Endodermal cell (in vitro differentiated cells): ENCODE measurements at regions not wholly inside any gene's neighbourhood (a gene's known extent, or its start where the extent isn't known, plus 50 kb on each side); places are given as distances from the start of the nearest gene placed in this dataset.

Experiments used
- DNase-seq: peaks from one replicate; pipeline ENCODE4 v3.0.0-alpha.2; 2017
- H3K27ac ChIP-seq: 2 replicates; pipeline ENCODE4 v1.5.1; 2013; ENCODE audit warnings: mild to moderate bottlenecking, low read depth, low read length, moderate library complexity
- H3K27me3 ChIP-seq: 2 replicates; pipeline ENCODE4 v1.6.1; 2013; ENCODE audit warnings: mild to moderate bottlenecking, low read length, moderate library complexity; ENCODE audit not compliant: insufficient read depth, control insufficient read depth, poor library complexity, severe bottlenecking
- H3K36me3 ChIP-seq: 2 replicates; pipeline ENCODE4 v1.7.0; 2013; ENCODE audit warnings: mild to moderate bottlenecking, low read length, moderate library complexity; ENCODE audit not compliant: control insufficient read depth, insufficient read depth
- H3K4me1 ChIP-seq: one replicate; pipeline ENCODE4 v1.7.0; 2013; ENCODE audit warnings: low read length; ENCODE audit not compliant: control insufficient read depth, insufficient read depth
- H3K4me3 ChIP-seq: 2 replicates; pipeline ENCODE4 v1.5.1; 2013; ENCODE audit warnings: mild to moderate bottlenecking, low read length, moderate library complexity
- H3K9ac ChIP-seq: 2 replicates; pipeline ENCODE4 v1.6.1; 2013; ENCODE audit warnings: mild to moderate bottlenecking, low read length, moderate library complexity; ENCODE audit not compliant: poor library complexity, severe bottlenecking; ENCODE audit errors: extremely low read depth
- H3K9me3 ChIP-seq: 2 replicates; pipeline ENCODE4 v1.6.1; 2013; ENCODE audit warnings: mild to moderate bottlenecking, low read length, moderate library complexity; ENCODE audit not compliant: control insufficient read depth
- H3K27ac Mint-ChIP-seq: 2 replicates; pipeline ENCODE4 v1.8.0; 2020; ENCODE audit warnings: mixed read lengths
- H3K27me3 Mint-ChIP-seq: 2 replicates; pipeline ENCODE4 v1.8.0; 2021; ENCODE audit warnings: mild to moderate bottlenecking, mixed read lengths; ENCODE audit not compliant: insufficient read depth
- H3K36me3 Mint-ChIP-seq: 2 replicates; pipeline ENCODE4 v1.8.0; 2020; ENCODE audit warnings: low read depth, mixed read lengths
- H3K4me1 Mint-ChIP-seq: 2 replicates; pipeline ENCODE4 v1.8.0; 2020; ENCODE audit warnings: mixed read lengths
- H3K4me3 Mint-ChIP-seq: 2 replicates; pipeline ENCODE4 v1.8.0; 2020; ENCODE audit warnings: mild to moderate bottlenecking, moderate library complexity, mixed read lengths
- H3K9me3 Mint-ChIP-seq: 2 replicates; pipeline ENCODE4 v1.8.0; 2020; ENCODE audit warnings: mild to moderate bottlenecking, mixed read lengths
- CTCF ChIP-seq: fragments of 200-600 bp; sonication (generic); conservative IDR thresholded peaks from 2 replicates; pipeline ENCODE4 v1.5.0; 2021; ENCODE audit warnings: antibody characterized with exemption, mild to moderate bottlenecking
- WGBS, 2 experiments: methylation state at CpG; one replicate each; pipeline versions ENCODE4 v1.1.5 to v1.1.7; 2013; ENCODE audit warnings: missing lambda C conversion rate in 2 of 2, mixed read lengths in 1 of 2; ENCODE audit not compliant: insufficient coverage in 1 of 2, insufficient read length in 1 of 2; 5-methylcytosine and 5-hydroxymethylcytosine counted together

GRCh38 chr4:187612301-187612700, 383.3 kb upstream of the ZFP42 start:
- TF ChIP-seq CTCF, result no peak
- no peaks in the 10 kb centered on the region for H3K9me3 Mint-ChIP-seq
- H3K4me3 ChIP-seq, result no peak overlapping the region
- H3K9me3 ChIP-seq, result no peaks in the 10 kb centered on the region
- no peak overlapping the region for H3K27ac Mint-ChIP-seq
- H3K4me1 Mint-ChIP-seq, result peaks cover 1% of the 10 kb centered on the region
- no peak overlapping the region for H3K4me3 Mint-ChIP-seq
- no peak overlapping the region for H3K9ac ChIP-seq
- no peaks in the 10 kb centered on the region for H3K4me1 ChIP-seq
- H3K27me3 ChIP-seq, result no peaks in the 10 kb centered on the region
- WGBS, 2 experiments, result 91 to 92% methylated on average over 8 of the region's 8 CpGs
- no peaks in the 10 kb centered on the region for H3K36me3 Mint-ChIP-seq
- no peaks in the 10 kb centered on the region for H3K36me3 ChIP-seq
- H3K27me3 Mint-ChIP-seq, result no peaks in the 10 kb centered on the region
- no peak for DNase-seq
- H3K27ac ChIP-seq, result no peak overlapping the region

- H3K4me3 Mint-ChIP-seq, result no peak overlapping the region
- TF ChIP-seq CTCF, result no peak
- no peaks in the 10 kb centered on the region for H3K4me1 Mint-ChIP-seq
- no peaks in the 10 kb centered on the region for H3K27me3 Mint-ChIP-seq
- no peaks in the 10 kb centered on the region for H3K4me1 ChIP-seq
- 96 to 97% methylated on average over 16 to 45 of the region's 46 CpGs for WGBS, 2 experiments
- H3K9me3 Mint-ChIP-seq, result no peaks in the 10 kb centered on the region
- no peak for DNase-seq
- no peaks in the 10 kb centered on the region for H3K36me3 Mint-ChIP-seq
- no peak overlapping the region for H3K27ac Mint-ChIP-seq
- H3K36me3 ChIP-seq, result no peaks in the 10 kb centered on the region
- H3K9me3 ChIP-seq, result no peaks in the 10 kb centered on the region
- H3K27me3 ChIP-seq, result no peaks in the 10 kb centered on the region
- no peak overlapping the region for H3K4me3 ChIP-seq
- H3K27ac ChIP-seq, result no peak overlapping the region
- no peak overlapping the region for H3K9ac ChIP-seq
These were observed 382.3 kb upstream of the ZFP42 start for GRCh38 chr4:187613089-187613839.

- H3K27me3 Mint-ChIP-seq, result no peaks in the 10 kb centered on the region
- no peak for DNase-seq
- Histone ChIP-seq H3K4me3 (no peak overlapping the region), H3K4me1 (no peaks in the 10 kb centered on the region), H3K36me3 (no peaks in the 10 kb centered on the region), H3K27me3 (no peaks in the 10 kb centered on the region), H3K9me3 (no peaks in the 10 kb centered on the region), H3K27ac (no peak overlapping the region), H3K9ac (no peak overlapping the region)
- no peak overlapping the region for H3K27ac Mint-ChIP-seq
- no peaks in the 10 kb centered on the region for H3K36me3 Mint-ChIP-seq
- H3K4me3 Mint-ChIP-seq, result no peak overlapping the region
- WGBS, 2 experiments, result 90 to 100% methylated on average over 1 of the region's 1 CpG
- H3K4me1 Mint-ChIP-seq, result no peaks in the 10 kb centered on the region
- H3K9me3 Mint-ChIP-seq, result no peaks in the 10 kb centered on the region
- TF ChIP-seq CTCF, result no peak
These were observed 379.6 kb upstream of the ZFP42 start for GRCh38 chr4:187615972-187616371.
